ENCODE measurements at regions not wholly inside any gene's neighbourhood (a gene's known extent, or its start where the extent isn't known, plus 50 kb on each side); places are given as distances from the start of the nearest gene placed in this dataset.

GRCh38 chr3:157649511-157649910, 146.3 kb upstream of the VEPH1 start:
- Histone ChIP-seq H3K27ac (peak overlapping the region; percentile 24), H3K9me3 (no peaks in the 10 kb centered on the region), H3K4me1 (peaks cover 6% of the 10 kb centered on the region), H3K27me3 (ENCODE audit: insufficient read depth in 3 of 3, low read length in 2 of 3) (no peaks in the 10 kb centered on the region), H3K4me3 (no peak overlapping the region), H3K36me3 (ENCODE audit: insufficient read depth in 1 of 2, low read depth in 1 of 2) (no peaks in the 10 kb centered on the region)
- ATAC-seq (no peak), DNase-seq (no peak)
- TF ChIP-seq, protein P1, sequence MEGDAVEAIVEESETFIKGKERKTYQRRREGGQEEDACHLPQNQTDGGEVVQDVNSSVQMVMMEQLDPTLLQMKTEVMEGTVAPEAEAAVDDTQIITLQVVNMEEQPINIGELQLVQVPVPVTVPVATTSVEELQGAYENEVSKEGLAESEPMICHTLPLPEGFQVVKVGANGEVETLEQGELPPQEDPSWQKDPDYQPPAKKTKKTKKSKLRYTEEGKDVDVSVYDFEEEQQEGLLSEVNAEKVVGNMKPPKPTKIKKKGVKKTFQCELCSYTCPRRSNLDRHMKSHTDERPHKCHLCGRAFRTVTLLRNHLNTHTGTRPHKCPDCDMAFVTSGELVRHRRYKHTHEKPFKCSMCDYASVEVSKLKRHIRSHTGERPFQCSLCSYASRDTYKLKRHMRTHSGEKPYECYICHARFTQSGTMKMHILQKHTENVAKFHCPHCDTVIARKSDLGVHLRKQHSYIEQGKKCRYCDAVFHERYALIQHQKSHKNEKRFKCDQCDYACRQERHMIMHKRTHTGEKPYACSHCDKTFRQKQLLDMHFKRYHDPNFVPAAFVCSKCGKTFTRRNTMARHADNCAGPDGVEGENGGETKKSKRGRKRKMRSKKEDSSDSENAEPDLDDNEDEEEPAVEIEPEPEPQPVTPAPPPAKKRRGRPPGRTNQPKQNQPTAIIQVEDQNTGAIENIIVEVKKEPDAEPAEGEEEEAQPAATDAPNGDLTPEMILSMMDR (IDR thresholded peaks at IDR 0.05) = no peak
- WGBS, 3 donors = 85 to 92% (median 91%) methylated on average over 1 of the region's 1 CpG
- intact Hi-C loops (cut with DNase I) = no loop called here

DNA sequence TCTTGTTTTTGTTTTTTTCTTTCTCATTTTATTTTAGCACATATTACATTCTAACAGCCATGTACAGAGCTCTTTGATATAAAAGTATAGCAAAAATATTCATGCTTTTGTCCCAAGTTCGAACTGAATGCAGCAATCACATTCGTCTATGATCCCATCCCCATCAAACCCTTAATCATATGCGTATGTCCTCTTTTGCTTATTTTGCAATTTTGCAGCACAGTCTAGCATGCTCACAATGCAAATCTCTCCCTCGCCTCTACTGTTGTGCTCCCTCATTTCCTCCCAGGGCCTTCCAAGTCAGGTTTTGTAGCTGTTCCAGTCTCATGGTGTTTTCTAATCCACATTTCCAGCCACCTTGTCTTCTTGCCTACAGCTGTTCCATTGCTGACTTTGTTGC, 144.6 kb upstream of the VEPH1 start:
- no peaks in the 10 kb centered on the region for H3K9me3 ChIP-seq
- WGBS, 3 donors = 85 to 90% (median 88%) methylated on average over 4 of the region's 4 CpGs
- no peak for DNase-seq
- H3K27me3 ChIP-seq (ENCODE audit: insufficient read depth in 3 of 3, low read length in 2 of 3) = peaks cover 0 to 2% (median 0%) of the 10 kb centered on the region in 3 donors
- TF ChIP-seq, protein P1 (IDR thresholded peaks at IDR 0.05) = no peak
- no peaks in the 10 kb centered on the region for H3K36me3 ChIP-seq (ENCODE audit: insufficient read depth in 1 of 2, low read depth in 1 of 2)
- peaks cover 6% of the 10 kb centered on the region for H3K4me1 ChIP-seq
- no peak overlapping the region for H3K27ac ChIP-seq
- ATAC-seq = no peak
- no peak overlapping the region for H3K4me3 ChIP-seq
- intact Hi-C loops (cut with DNase I) = no loop called here

DNA sequence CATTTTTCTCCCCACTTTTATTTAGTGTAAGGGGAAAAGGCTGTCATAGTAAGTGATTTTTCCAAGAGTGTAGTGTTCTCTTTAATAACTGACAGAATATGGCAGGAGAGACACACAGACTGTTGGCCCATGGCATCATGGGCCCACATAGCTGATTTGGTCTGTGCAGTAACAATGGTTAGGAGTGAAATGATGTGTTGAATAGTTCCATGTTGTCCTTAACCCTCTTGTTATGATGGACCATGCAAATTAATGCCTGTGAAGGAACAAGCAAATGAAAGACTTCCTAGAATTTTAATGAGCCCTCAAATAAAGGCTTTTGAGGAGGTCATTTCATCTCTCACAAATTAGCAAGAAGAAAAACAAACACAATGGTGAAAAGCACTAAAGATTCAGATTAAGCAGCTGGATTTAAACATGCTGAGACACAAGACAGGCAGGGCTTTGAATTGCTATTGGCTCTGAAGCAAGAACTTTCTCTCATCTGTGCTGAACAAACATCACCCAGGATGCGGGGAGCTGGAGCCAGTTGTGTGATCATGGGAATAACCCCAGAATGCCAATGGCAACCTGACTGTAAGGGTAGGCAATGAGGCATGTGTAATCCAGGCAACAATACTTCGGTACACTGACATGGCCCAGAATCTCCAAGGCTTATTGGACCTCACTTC, 136.7 kb upstream of the VEPH1 start:
- Histone ChIP-seq H3K9me3 (no peaks in the 10 kb centered on the region), H3K27me3 (ENCODE audit: insufficient read depth in 3 of 3, low read length in 2 of 3) (peaks cover 0 to 2% (median 0%) of the 10 kb centered on the region in 3 donors), H3K4me3 (no peak overlapping the region), H3K36me3 (ENCODE audit: insufficient read depth in 1 of 2, low read depth in 1 of 2) (no peaks in the 10 kb centered on the region), H3K4me1 (no peaks in the 10 kb centered on the region), H3K27ac (no peak overlapping the region)
- intact Hi-C loops (cut with DNase I) = no loop called here
- ATAC-seq = no peak
- no peak for DNase-seq
- TF ChIP-seq, protein P1 (IDR thresholded peaks at IDR 0.05) = no peak
- WGBS, 3 donors = 70 to 86% (median 79%) methylated on average over 2 of the region's 2 CpGs

DNA sequence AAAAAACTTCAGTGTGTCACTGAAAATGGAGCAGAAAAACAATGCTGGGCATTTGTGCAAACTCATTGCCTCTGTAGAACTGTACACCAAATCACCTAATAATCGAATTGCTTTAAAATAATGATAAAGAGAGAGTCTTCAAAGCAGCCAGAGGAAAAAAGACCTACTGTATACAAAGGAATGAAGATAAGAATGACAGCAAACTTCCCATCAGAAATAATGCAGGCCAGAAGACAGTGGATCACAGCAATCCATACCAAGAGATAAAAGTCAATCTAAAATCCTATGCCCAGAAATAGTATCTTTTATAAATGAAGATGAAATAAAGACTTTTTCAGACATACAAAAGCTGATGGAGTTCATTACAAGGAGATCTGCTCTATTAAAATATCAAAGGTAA, 134.7 kb upstream of the VEPH1 start:
- Histone ChIP-seq H3K27me3 (ENCODE audit: insufficient read depth in 3 of 3, low read length in 2 of 3) (no peaks in the 10 kb centered on the region), H3K27ac (no peak overlapping the region), H3K4me1 (no peaks in the 10 kb centered on the region), H3K9me3 (no peaks in the 10 kb centered on the region), H3K4me3 (no peak overlapping the region), H3K36me3 (ENCODE audit: insufficient read depth in 1 of 2, low read depth in 1 of 2) (no peaks in the 10 kb centered on the region)
- TF ChIP-seq, protein P1 (IDR thresholded peaks at IDR 0.05) = no peak
- intact Hi-C loops (cut with DNase I) = no loop called here
- DNase-seq = no peak
- no peak for ATAC-seq
- 26 to 55% (median 37%) methylated on average over 1 of the region's 1 CpG for WGBS, 3 donors

- no peak overlapping the region for H3K27ac ChIP-seq
- ATAC-seq = no peak
Observed at GRCh38 chr3:157633241-157633640, 130.0 kb upstream of the VEPH1 start.

More at GRCh38 chr3:157633241-157633640, 130.0 kb upstream of the VEPH1 start:
- no peak for DNase-seq
- no peaks in the 10 kb centered on the region for H3K4me1 ChIP-seq
- 55 to 73% (median 65%) methylated on average over 2 of the region's 2 CpGs for WGBS, 3 donors
- TF ChIP-seq, protein P1 (IDR thresholded peaks at IDR 0.05) = no peak
- H3K27me3 ChIP-seq (ENCODE audit: insufficient read depth in 3 of 3, low read length in 2 of 3) = no peaks in the 10 kb centered on the region
- intact Hi-C loops (cut with DNase I) = no loop called here
- H3K4me3 ChIP-seq = no peak overlapping the region
- no peaks in the 10 kb centered on the region for H3K9me3 ChIP-seq
- no peaks in the 10 kb centered on the region for H3K36me3 ChIP-seq (ENCODE audit: insufficient read depth in 1 of 2, low read depth in 1 of 2)

Data from psoas muscle (tissue), 7 donors.